ENCODE measurements at regions not wholly inside any gene's neighbourhood (a gene's known extent, or its start where the extent isn't known, plus 50 kb on each side); places are given as distances from the start of the nearest gene placed in this dataset.
A peak's percentile ranks its signal among the peaks of the same experiment; 100 is the strongest.

DNA sequence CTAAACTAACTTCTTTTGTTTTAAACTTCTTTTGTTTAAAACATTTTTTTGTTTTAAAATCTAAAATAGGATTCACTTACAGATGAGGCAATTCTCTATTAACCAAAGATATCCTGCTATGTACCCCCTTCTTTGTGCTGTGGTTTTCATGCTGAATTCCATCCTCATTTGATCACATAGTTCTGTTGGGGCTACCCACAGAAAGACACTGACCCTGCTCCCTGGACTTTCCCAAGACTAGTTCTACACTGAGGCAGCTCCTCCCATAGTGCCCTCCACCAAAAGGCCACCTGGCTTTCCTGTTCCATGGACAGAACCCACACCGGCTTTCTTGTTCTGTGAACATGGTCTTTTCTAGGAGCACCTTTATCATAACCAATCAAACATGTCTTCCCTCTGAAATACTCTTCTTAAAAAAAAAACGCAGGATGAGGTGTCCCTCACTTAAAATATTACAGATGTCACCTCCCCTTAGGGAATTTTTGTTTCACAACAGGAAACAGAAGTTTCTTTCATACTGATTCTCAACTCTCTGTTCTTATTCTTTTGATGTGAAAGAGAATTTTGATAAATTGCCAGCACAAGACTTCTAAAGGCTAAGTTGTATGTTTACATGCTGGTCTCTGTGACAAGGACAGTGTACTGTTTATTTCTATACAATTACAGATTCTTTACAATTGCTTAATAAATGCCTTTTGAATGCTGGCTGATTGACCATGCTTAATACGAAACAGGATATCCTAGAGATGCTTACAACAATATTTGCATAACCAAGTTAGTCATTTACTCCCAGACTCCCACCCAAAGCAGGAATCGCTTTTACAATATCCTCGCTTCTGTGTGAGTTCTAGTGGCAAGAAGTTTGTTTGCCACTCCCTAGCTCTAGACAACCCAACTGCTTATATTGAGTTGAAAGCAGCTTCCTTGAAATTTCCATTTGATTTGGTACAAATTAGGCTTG lies 300.4 kb downstream of the DTWD2 start:
- DNase-seq, result no peak

- DNase-seq, result no peak
Observed at GRCh38 chr5:118687100-118687499, 301.2 kb downstream of the DTWD2 start.

DNA sequence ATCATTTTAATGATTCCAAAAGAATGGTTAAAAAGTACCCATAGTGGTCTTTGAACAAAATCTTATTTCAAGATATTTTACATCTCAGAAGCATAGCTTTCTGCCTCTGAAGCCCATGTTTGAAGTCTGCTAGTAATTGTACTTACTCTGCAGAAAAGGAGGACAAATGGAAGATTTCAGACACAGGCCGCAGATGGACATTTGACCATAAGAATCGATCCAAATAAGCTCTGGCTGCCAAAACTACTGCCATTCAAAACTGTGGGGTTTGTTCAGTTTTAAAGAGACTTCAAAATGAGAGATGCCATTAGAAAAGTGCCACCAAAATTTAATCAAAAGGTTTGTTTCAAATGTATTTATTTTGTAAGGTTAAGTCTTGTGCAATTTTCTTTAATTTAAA lies 306.7 kb downstream of the DTWD2 start:
- DNase-seq, result no peak

DNA sequence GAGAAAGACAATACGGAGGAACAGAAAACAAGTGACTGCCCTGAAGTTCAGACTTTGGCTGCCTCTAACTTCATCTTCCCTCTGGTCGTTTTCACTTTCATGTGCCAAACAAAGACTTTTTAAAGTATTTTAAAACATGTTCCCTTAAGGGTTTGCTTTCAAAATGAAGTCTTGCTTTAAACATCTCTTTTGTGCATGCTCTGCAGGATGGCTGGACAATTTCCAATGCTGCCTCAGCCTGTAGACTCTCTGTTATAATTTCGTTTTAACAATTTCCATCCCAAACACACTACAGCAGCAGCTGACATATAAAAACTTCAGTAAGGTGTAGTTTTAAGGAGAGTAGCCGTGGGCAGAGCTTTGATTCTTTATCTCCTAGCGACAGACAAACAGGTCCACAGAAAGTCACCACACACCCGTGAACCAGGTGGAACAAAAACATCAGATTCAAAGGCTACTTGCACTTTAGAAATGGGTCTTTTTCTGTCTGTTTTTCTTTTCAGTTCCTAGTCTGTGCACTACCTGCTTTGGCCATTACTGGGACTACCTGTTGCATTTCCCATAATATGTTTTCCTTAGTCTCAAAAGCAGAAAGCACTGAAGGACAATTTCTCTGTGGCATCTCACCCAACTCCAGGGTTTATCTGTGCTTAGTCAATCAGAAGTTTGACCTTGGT lies 308.9 kb downstream of the DTWD2 start:
- peak; percentile 74 for DNase-seq

DNA sequence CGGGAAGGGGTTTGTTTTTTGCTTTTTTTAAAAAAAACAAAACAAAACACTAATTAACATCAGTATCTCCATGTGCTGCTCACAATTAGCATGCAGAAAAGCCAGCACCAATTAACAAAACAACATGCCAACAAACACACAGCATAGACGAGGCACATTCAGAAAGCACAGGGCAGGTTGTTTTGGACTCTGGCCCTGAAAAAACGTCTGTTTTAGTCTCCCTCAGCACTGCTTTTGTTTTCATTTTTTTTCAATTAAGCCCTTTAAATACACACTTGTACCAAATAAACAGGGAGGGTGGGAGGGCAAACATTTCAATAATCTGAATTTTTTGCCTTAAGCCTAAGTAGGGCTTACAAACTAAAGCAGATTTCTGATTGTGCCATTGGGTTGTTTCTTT lies 309.6 kb downstream of the DTWD2 start:
- DNase-seq, result no peak

DNA sequence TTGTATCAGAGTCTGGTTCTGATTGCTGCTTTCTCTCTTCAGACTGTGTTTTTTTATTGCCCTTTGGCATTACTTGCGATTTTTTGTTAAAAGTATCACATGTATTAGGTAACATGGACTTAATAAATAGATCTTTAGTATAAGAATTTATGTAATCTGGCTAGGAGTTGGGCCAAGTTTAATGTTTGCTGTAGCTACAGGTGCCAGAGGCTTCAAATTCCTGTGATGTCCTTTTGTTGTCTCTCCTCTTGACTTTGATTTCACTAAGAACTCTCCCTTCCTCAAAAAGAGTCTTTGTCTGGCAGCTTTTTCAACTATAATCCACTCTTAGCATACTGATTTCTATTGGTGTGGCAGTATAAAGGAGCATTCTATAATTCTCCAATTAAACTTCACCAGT lies 313.1 kb downstream of the DTWD2 start:
- no peak for DNase-seq

GRCh38 chr5:118657576-118657975 lies 330.8 kb downstream of the DTWD2 start:
- DNase-seq, result no peak

GRCh38 chr5:118653872-118654271 lies 334.5 kb downstream of the DTWD2 start:
- peak; percentile 22 for DNase-seq

- DNase-seq, result no peak
Observed at GRCh38 chr5:118653183-118653582, 335.2 kb downstream of the DTWD2 start.

DNA sequence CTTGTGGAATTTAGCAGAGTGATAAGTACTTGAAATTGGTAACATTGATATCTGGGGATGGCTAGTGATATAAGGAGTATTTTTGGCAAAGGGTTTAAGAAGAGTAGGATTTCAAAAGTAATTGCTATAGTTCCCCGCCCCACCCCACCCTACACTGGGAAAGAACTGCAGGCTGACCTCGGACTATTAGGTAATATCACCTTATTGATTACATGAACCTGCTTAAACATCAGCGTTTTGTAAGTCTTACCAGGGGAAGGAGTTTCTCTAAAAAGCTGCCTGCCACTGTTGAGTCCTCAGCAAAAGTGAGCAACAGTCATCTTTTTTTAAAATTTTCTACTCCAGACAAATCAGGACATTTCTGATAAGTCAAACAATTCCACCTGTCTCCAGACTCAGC lies 337.3 kb downstream of the DTWD2 start:
- no peak for DNase-seq

DNA sequence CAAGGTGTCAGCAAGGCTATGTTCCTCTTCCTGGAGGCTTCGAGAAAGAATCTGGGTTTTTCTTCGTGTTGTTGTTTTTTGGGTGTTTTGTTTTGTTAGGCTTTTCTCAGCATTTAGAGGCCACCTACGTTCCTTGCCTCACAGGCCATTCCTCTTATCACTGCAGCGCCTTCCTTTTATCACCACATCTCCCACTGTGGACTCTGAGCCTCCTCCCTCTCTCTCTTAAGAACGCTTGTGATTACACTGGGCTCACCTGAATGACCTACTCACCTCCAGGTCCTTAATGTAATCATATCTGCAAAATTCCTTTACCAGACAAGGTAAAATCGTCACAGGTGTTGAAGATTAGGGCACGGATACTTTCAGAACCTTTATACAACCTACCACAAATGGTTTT lies 340.8 kb downstream of the DTWD2 start:
- no peak for DNase-seq

DNA sequence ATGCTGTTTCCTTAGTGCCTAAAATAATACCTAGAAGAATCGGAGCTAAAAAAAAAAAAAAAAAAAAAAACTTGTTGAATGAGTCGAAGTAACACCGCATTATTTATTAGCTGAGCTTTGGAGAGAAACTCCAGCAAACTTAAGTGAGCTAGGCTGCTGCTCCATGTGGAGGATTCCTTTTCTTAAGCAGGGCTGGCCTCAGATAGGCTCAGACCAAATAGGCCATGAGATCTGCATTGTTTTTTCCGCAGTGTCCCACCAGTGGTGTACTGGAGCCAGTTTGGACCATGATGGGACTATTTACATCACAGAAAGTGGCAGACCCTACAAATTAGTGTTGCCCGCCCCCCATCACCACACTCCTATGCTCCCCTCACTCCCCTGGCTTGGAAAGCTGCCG lies 341.4 kb downstream of the DTWD2 start:
- no peak for DNase-seq

GRCh38 chr5:118637947-118638670 lies 350.2 kb downstream of the DTWD2 start:
- no peak for DNase-seq

DNA sequence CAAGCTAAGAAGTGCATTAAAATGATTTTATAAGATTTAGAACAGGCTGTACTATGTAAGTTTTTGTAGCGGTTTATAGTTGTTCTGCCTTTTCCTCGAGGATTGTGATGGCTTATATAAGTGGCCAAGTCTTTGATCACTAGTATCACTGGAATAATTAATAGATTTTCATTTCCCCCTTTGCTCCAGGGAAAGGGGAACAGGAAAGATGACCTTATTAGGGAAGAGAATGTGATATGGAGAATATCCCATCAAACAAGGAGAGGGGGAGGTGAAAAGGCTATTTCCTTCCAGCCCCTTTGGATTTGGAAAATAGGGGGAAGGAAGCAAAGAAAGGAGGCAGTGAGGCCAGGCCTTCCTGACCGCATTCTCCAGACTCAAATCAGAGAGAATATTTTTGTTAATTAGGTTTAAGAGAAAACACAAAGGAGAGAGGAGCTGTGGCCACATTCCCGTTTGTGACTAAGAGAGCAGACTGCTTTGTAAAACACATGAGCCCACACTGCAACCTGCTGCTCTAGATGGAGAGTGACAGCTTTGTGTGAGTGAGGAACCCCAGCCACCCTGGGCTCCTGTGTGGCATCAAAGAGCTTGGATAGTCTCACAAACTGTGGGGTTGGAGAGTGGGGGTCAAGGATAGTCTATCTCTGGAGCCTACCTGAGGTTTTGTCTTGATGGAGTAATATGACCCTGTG lies 359.5 kb downstream of the DTWD2 start:
- DNase-seq, result no peak

GRCh38 chr5:118620233-118620632 lies 368.1 kb downstream of the DTWD2 start:
- DNase-seq, result no peak

DNA sequence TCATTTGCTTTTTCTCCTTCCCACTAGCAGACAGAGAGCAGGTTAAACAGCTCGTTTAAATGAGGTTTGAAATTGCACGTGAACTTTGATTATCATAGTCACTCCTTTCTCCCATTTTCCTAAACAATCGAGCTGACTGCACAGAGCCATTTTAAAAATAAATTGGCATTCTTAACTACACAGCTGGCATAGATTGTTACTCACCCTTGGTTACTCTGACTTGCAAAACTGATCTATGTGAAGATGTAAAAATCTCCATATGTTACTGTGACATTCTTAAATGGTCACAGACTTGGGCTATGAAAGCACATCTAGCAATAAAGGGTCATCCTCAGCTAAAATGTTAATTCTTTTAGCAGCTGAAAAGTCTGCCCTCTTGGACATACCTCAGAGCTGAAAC lies 368.5 kb downstream of the DTWD2 start:
- no peak for DNase-seq

GRCh38 chr5:118616281-118616680 lies 372.1 kb downstream of the DTWD2 start:
- no peak for DNase-seq

DNA sequence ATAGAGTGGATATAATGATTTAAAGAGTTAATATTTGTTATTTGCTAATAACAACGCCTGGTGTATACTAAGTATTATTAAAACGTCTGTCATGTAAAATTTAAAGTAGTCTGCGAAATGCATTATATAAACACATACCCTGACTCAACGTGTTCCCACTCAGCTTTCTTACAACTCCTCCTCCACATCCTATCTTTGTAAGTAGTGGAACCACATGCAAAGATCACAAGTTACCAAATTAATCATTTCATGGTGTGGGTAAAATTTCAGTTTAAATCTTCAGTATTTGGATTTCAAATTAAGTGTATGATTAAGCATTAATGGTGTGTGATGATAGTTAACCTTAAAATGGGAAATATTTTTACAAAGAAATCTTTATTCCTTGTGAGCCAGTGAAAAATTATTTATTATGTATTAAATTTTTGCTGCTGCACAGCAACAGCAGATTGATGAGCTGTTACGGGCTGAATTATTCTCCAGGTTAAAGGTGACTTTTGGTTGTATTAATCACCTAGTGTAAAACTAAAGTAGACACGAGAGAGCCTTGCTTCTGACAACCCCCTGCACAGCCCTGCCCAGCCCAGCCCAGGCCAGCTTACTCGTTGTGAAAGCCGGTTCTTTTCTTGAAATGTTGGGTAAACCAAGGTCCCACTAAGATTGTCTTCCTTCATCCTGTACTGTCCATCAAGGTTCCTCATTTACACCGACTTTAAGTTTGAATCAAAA lies 373.5 kb downstream of the DTWD2 start:
- DNase-seq, result no peak

GRCh38 chr5:118611332-118611945 lies 376.9 kb downstream of the DTWD2 start:
- DNase-seq, result no peak

DNA sequence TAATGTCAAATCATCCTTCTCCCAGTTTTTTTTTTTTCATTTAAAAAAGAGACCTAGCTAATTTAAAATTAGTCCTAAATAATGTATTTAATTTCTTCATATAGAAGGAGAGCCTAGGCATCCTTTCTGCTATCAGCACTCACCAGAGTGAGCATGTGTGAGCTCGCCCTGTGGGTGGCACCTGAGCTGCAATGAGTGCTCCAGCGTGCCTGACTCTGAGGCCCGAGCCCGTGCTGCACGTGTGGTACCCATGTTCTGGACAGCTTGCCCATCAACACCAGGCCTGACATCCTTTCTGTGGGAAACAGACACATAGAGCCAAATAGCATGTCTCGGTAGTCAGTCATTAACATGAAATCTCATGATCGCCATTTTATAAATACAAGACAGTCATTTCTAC lies 381.4 kb downstream of the DTWD2 start:
- DNase-seq, result no peak

DNA sequence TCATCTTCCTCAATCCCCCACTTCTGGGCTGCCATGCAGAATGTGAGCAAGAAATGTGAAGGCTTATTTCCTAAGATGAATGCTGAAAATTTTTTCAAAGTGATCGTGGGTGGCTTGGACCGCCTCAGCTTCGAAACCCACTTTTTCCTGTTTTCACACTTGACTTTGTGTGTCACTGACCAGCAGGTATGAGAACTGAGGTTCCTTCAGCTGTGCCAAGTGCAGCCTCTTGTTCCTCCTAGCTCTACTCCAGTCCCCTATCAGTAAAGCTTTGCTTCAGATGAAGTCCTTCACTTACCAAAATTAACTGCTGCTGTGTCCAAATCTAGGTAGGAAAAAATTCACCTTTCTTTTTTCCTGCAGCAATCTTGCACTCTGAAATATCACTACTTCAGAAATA lies 382.6 kb downstream of the DTWD2 start:
- DNase-seq, result no peak

All from muscle of arm (tissue), 1 donor.